CD4-positive, alpha-beta T cell (primary cell): ENCODE measurements at regions not wholly inside any gene's neighbourhood (a gene's known extent, or its start where the extent isn't known, plus 50 kb on each side); places are given as distances from the start of the nearest gene placed in this dataset.

Experiments
- ATAC-seq: fragments of 200-7000 bp; cut with Tn5 transposase; one replicate; pipeline ENCODE4 v1.10.0; 2022; ENCODE audit warnings: mild to moderate bottlenecking; ENCODE audit not compliant: poor library complexity
- CTCF ChIA-PET: fragments of 350-600 bp; sonication (Branson Sonifier 250); formaldehyde crosslinking; loops from one replicate; lab custom pipeline; 2021; ENCODE audit warnings: antibody characterized with exemption, inconsistent platforms; lab: Charles Lee
- POLR2A ChIA-PET: fragments of 350-600 bp; sonication (Branson Sonifier 250); formaldehyde crosslinking; loops from one replicate; lab custom pipeline; 2021; ENCODE audit warnings: antibody characterized with exemption, inconsistent platforms; lab: Charles Lee
- DNase-seq, 14 experiments: peaks; one replicate each; pipeline ENCODE4 v3.0.0-alpha.2; 2013 to 2020; ENCODE audit warnings: mixed read lengths in 2 of 14
- H3K27ac ChIP-seq, 2 donors: one replicate each; pipeline versions ENCODE4 v1.5.1 to v1.7.0; 2013; ENCODE audit warnings: low read length in 2 of 2, low read depth in 1 of 2, mild to moderate bottlenecking in 1 of 2
- H3K27me3 ChIP-seq, 2 experiments: 1 replicate in 1 of 2; 2 replicates in 1 of 2; pipeline versions ENCODE4 v1.6.1 to v1.7.0; 2013; ENCODE audit warnings: low read length in 2 of 2, control low read depth in 1 of 2, mild to moderate bottlenecking in 1 of 2, moderate library complexity in 1 of 2; ENCODE audit not compliant: insufficient read depth in 2 of 2, control insufficient read depth in 1 of 2
- H3K36me3 ChIP-seq: one replicate; pipeline ENCODE4 v1.6.1; 2013; ENCODE audit warnings: low read length, control low read depth; ENCODE audit not compliant: insufficient read depth
- H3K4me1 ChIP-seq: one replicate; pipeline ENCODE4 v1.6.1; 2013; ENCODE audit warnings: low read length, control low read depth; ENCODE audit not compliant: insufficient read depth
- H3K4me3 ChIP-seq: one replicate; pipeline ENCODE4 v1.5.1; 2013; ENCODE audit warnings: mild to moderate bottlenecking, low read length, moderate library complexity
- H3K9me3 ChIP-seq, 2 experiments: 1 replicate in 1 of 2; 2 replicates in 1 of 2; pipeline versions ENCODE4 v1.6.1 to v1.7.0; 2013; ENCODE audit warnings: low read length in 2 of 2, mild to moderate bottlenecking in 2 of 2, control low read depth in 1 of 2, moderate library complexity in 1 of 2; ENCODE audit not compliant: control insufficient read depth in 1 of 2, insufficient read depth in 1 of 2
- H3K27ac Mint-ChIP-seq: one replicate; pipeline ENCODE4 v1.8.0; 2020; ENCODE audit warnings: mixed read lengths
- H3K27me3 Mint-ChIP-seq: one replicate; pipeline ENCODE4 v1.8.0; 2021; ENCODE audit warnings: mixed read lengths
- H3K36me3 Mint-ChIP-seq: one replicate; pipeline ENCODE4 v1.8.0; 2021; ENCODE audit warnings: low read depth, mixed read lengths
- H3K4me1 Mint-ChIP-seq: one replicate; pipeline ENCODE4 v1.8.0; 2021; ENCODE audit warnings: low read depth, mixed read lengths
- H3K4me3 Mint-ChIP-seq: one replicate; pipeline ENCODE4 v1.8.0; 2020; ENCODE audit warnings: mild to moderate bottlenecking, mixed read lengths
- H3K9me3 Mint-ChIP-seq: one replicate; pipeline ENCODE4 v1.8.0; 2020; ENCODE audit warnings: mixed read lengths
- intact Hi-C, 2 experiments: fragments of 100-400 bp; cut with DNase I in 1 of 2; cut with micrococcal nuclease in 1 of 2; formaldehyde crosslinking; loops; one replicate each; pipeline versions ENCODE4 v1.15.1 to v1.9.0; 2023 to 2025; cut with DNase I, micrococcal nuclease
- TF ChIP-seq, protein P1 (sequence below): fragments of 200-600 bp; IDR thresholded peaks from one replicate; pipeline ENCODE4 v1.8.0; 2022; ENCODE audit warnings: antibody characterized with exemption, mild to moderate bottlenecking

DNA sequence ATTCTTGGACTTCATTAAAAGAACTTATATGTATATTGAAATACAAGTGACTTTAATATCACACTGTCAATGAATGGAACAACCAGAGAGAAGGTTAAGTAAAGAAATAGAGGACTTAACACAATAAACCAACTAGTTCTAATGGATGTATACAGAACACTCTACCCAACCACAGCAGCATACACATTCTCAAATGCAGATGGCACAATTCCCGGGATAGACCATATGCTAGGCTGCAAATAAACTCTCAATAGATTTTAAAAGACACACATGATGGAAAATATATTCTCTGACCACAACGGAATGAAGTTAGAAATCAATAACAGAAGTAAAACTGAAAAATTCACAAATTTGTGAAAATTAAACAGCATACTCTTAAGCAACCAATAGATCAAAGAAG, 214.3 kb upstream of the LINGO1 start:
- Histone ChIP-seq H3K27ac (no peak overlapping the region), H3K4me1 (no peaks in the 10 kb centered on the region), H3K4me3 (no peak overlapping the region), H3K36me3 (no peaks in the 10 kb centered on the region), H3K27me3 (peaks cover 8 to 11% of the 10 kb centered on the region in 2 experiments), H3K9me3 (peaks cover 8 to 14% of the 10 kb centered on the region in 2 experiments)
- TF ChIP-seq, protein P1, sequence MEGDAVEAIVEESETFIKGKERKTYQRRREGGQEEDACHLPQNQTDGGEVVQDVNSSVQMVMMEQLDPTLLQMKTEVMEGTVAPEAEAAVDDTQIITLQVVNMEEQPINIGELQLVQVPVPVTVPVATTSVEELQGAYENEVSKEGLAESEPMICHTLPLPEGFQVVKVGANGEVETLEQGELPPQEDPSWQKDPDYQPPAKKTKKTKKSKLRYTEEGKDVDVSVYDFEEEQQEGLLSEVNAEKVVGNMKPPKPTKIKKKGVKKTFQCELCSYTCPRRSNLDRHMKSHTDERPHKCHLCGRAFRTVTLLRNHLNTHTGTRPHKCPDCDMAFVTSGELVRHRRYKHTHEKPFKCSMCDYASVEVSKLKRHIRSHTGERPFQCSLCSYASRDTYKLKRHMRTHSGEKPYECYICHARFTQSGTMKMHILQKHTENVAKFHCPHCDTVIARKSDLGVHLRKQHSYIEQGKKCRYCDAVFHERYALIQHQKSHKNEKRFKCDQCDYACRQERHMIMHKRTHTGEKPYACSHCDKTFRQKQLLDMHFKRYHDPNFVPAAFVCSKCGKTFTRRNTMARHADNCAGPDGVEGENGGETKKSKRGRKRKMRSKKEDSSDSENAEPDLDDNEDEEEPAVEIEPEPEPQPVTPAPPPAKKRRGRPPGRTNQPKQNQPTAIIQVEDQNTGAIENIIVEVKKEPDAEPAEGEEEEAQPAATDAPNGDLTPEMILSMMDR: no peak
- Mint-ChIP-seq H3K36me3 (no peaks in the 10 kb centered on the region), H3K27ac (no peak overlapping the region), H3K4me3 (no peak overlapping the region), H3K27me3 (peaks cover 67% of the 10 kb centered on the region), H3K9me3 (peaks cover 11% of the 10 kb centered on the region), H3K4me1 (no peaks in the 10 kb centered on the region)
- DNase-seq (no peak), ATAC-seq (no peak)
- ChIA-PET CTCF (no interaction called here), POLR2A (no interaction called here)
- intact Hi-C loops: no loop called here

DNA sequence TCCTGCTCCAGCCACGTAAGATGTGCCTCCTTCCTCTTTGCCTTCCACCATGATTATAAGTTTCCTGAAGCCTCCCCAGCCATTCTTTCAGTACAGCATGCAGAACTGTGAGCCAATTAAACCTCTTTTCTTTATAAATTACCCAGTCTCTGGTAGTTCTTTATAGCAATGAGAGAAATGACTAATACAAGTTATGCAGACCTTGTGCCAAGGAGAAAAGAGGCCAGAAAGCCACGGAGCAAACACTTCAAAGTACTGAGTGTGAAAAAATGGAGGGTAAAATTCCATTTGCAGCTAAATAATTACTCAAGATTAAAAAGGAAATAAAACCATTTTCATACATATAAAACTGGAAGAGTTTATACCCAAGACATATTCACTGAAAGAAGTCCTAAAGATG, 213.6 kb upstream of the LINGO1 start:
- H3K27me3 Mint-ChIP-seq: peaks cover 67% of the 10 kb centered on the region
- ChIA-PET POLR2A (no interaction called here), CTCF (no interaction called here)
- ATAC-seq (no peak), DNase-seq (no peak)
- Histone ChIP-seq H3K36me3 (no peaks in the 10 kb centered on the region), H3K9me3 (peaks cover 8 to 14% of the 10 kb centered on the region in 2 experiments), H3K4me3 (no peak overlapping the region), H3K27ac (no peak overlapping the region), H3K4me1 (no peaks in the 10 kb centered on the region), H3K27me3 (peaks cover 8 to 14% of the 10 kb centered on the region in 2 experiments)
- no peak overlapping the region for H3K27ac Mint-ChIP-seq
- no peaks in the 10 kb centered on the region for H3K4me1 Mint-ChIP-seq
- TF ChIP-seq, protein P1: no peak
- intact Hi-C loops: no loop called here
- peaks cover 11% of the 10 kb centered on the region for H3K9me3 Mint-ChIP-seq
- H3K4me3 Mint-ChIP-seq: no peak overlapping the region
- H3K36me3 Mint-ChIP-seq: no peaks in the 10 kb centered on the region

DNA sequence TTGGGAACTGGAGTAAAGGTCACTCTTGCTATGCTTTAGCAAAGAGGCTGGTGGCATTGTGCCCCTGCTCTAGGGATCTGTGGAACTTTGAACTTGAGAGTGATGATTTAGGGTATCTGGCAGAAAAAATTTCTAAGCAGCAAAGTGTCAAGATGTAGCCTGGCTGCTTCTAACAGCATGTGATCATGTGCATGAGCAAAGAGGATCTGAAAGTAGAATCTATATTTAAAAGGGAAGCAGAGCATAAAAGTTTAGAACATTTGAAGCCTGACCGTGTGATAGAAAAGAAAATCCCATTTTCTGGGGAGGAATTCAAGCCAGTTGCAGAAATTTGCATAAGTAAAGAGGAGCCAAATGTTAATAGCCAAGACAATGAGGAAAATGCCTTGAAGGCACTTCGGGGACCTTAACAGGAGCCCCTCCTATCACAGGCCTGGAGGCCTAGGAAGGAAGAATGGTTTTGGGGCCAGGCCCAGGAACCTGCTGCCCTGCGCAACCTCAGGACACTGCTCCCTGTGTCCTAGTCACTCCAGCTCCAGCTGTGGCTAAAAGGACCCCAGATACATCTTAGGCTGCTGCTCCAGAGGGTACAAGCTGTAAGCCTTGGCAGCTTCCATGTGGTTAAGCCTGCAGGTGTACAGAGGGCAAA, 212.2 kb upstream of the LINGO1 start:
- Histone ChIP-seq H3K27ac (no peak overlapping the region), H3K4me1 (no peaks in the 10 kb centered on the region), H3K4me3 (no peak overlapping the region), H3K9me3 (peaks cover 3 to 9% of the 10 kb centered on the region in 2 experiments), H3K27me3 (peaks cover 14 to 16% of the 10 kb centered on the region in 2 experiments), H3K36me3 (no peaks in the 10 kb centered on the region)
- Mint-ChIP-seq H3K4me3 (no peak overlapping the region), H3K36me3 (no peaks in the 10 kb centered on the region), H3K27ac (no peak overlapping the region), H3K27me3 (peaks cover 60% of the 10 kb centered on the region), H3K9me3 (peaks cover 9% of the 10 kb centered on the region), H3K4me1 (no peaks in the 10 kb centered on the region)
- intact Hi-C loops: no loop called here
- ATAC-seq: no peak
- no peak for DNase-seq
- CTCF ChIA-PET: no interaction called here
- TF ChIP-seq, protein P1: no peak
- POLR2A ChIA-PET: no interaction called here
